Retinal pigment epithelial cell (primary cell): ENCODE measurements at regions not wholly inside any gene's neighbourhood (a gene's known extent, or its start where the extent isn't known, plus 50 kb on each side); places are given as distances from the start of the nearest gene placed in this dataset.
"Not testable (repeated sequence)": the region's sequence is repeated elsewhere in the genome, so short reads cannot be mapped to it uniquely, and the experiment has no call there.

Experiments
- DNase-seq: peaks from one replicate; pipeline ENCODE4 v3.0.0-alpha.2; 2010; ENCODE audit warnings: low read depth
- H3K4me3 ChIP-seq: 2 replicates; pipeline ENCODE4 v1.5.1; 2011; ENCODE audit warnings: mild to moderate bottlenecking, low read length, control low read depth, moderate library complexity
- CTCF ChIP-seq: conservative IDR thresholded peaks from 2 replicates; pipeline ENCODE4 v1.5.1; 2011; ENCODE audit warnings: low read depth, low read length, control low read depth, inconsistent platforms

- DNase-seq = no peak
- H3K4me3 ChIP-seq = no peak overlapping the region
- TF ChIP-seq CTCF = no peak
Measured at GRCh38 chr1:238927899-238928298, 458.5 kb upstream of the CHRM3 start.

DNA sequence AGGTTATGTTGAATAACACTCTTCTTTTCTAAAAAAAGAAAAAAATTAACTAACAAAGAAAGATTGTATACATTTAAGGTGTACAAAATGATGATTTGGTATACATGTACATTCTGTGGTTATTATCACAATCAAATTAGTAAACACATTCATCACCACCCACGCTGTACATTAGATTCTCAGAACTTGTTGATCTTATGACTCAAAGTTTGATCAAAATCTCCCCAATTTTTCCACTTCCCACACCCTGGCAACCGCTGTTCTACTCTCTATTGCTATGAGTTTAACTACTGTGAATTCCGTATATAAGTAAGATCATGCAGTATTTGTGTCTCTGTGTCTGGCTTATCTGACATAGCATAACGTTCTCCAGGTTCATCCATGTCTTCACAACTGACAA, 469.5 kb upstream of the CHRM3 start:
- no peak for TF ChIP-seq CTCF
- no peak for DNase-seq
- no peak overlapping the region for H3K4me3 ChIP-seq

- H3K4me3 ChIP-seq = no peak overlapping the region
- TF ChIP-seq CTCF = no peak
- DNase-seq = no peak
Measured at GRCh38 chr1:238914346-238914745, 472.0 kb upstream of the CHRM3 start.

GRCh38 chr1:238913210-238913609, 473.2 kb upstream of the CHRM3 start:
- TF ChIP-seq CTCF = no peak
- H3K4me3 ChIP-seq = no peak overlapping the region
- no peak for DNase-seq

DNA sequence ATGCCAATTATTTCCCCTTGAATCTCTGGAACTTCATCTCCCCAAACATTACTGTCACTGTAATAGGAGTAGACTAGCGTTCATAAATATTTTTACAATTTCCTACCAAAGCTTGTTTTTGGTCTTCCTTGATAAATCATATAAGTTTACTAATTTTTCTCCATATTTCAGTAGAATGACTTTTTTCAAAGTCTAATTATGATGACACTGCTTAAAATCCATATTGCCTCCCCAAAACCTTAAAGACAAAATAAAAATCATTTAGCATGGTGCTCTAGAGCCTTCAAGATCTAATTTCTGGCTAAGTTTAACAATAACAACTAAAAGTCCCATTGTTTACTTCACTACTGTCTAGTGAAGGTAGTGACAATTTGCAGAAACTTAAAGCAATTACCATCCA, 474.2 kb upstream of the CHRM3 start:
- no peak for TF ChIP-seq CTCF
- no peak for DNase-seq
- no peak overlapping the region for H3K4me3 ChIP-seq

DNA sequence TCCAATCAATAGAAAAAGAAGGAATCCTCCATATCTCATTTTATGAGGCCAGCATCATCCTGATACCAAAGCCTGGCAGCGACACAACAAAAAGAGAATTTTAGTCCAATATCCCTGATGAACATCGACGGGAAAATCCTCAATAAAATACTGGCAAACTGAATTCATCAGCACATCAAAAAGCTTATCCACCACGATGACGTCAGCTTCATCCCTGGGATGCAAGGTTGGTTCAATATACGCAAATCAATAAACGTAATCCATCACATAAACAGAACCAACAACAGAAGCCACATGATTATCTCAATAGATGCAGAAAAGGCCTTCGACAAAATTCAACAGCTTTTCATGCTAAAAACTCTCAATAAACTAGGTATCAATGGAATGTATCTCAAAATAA, 483.6 kb upstream of the CHRM3 start:
- not testable (repeated sequence) for H3K4me3 ChIP-seq, DNase-seq

GRCh38 chr1:238900334-238900865, 486.0 kb upstream of the CHRM3 start:
- no peak for TF ChIP-seq CTCF
- no peak overlapping the region for H3K4me3 ChIP-seq
- no peak for DNase-seq

- no peak for DNase-seq
- no peak overlapping the region for H3K4me3 ChIP-seq
- TF ChIP-seq CTCF = no peak
Measured at GRCh38 chr1:238898856-238899255, 487.5 kb upstream of the CHRM3 start.
